OCI-LY7 (cell line): ENCODE measurements at regions not wholly inside any gene's neighbourhood (a gene's known extent, or its start where the extent isn't known, plus 50 kb on each side); places are given as distances from the start of the nearest gene placed in this dataset.

Experiments used
- BruUV-seq: library from RNA; stranded (reverse); fragments of 400-500 nt; replicated peaks from 2 replicates; lab custom pipeline; 2021; lab: Mats Ljungman, UMichigan
- CTCF ChIA-PET: fragments of 300-600 bp; sonication (Branson Sonifier 250); formaldehyde crosslinking; loops from one replicate; lab custom pipeline; 2022; ENCODE audit warnings: antibody characterized with exemption; ENCODE audit not compliant: unreplicated experiment; lab: Charles Lee
- POLR2A ChIA-PET: fragments of 300-600 bp; sonication (Branson Sonifier 250); formaldehyde crosslinking; loops from one replicate; lab custom pipeline; 2022; ENCODE audit warnings: antibody characterized with exemption; lab: Charles Lee
- DNase-seq: peaks from one replicate; pipeline ENCODE4 v3.0.0-alpha.2; 2015; ENCODE audit warnings: low spot score
- H2AFZ ChIP-seq: fragments of 200-600 bp; sonication (generic), shearing (Covaris generic); 2 replicates; pipeline ENCODE4 v1.6.1; 2014; ENCODE audit warnings: mild to moderate bottlenecking, antibody characterized with exemption, low read length, moderate library complexity
- H3K27ac ChIP-seq: fragments of 200-600 bp; sonication (generic); 2 replicates; pipeline ENCODE4 v1.5.1; 2014; ENCODE audit warnings: mixed run types, low read depth, mild to moderate bottlenecking, moderate library complexity, low read length, inconsistent platforms; ENCODE audit not compliant: poor library complexity, severe bottlenecking
- H3K36me3 ChIP-seq: fragments of 200-600 bp; sonication (generic); 2 replicates; pipeline ENCODE4 v1.6.1; 2014; ENCODE audit warnings: mild to moderate bottlenecking, antibody characterized with exemption, low read length, moderate library complexity, mixed read lengths; ENCODE audit not compliant: insufficient read depth
- H3K4me1 ChIP-seq: fragments of 200-600 bp; sonication (generic); 2 replicates; pipeline ENCODE4 v1.5.1; 2014; ENCODE audit warnings: mild to moderate bottlenecking, low read length; ENCODE audit not compliant: insufficient read depth, poor library complexity, severe bottlenecking
- H3K4me2 ChIP-seq: fragments of 200-600 bp; sonication (generic); 2 replicates; pipeline ENCODE4 v1.6.1; 2014; ENCODE audit warnings: mild to moderate bottlenecking, low read length
- H3K4me3 ChIP-seq: fragments of 200-600 bp; sonication (generic); 2 replicates; pipeline ENCODE4 v1.5.1; 2014; ENCODE audit warnings: mild to moderate bottlenecking, low read depth, low read length; ENCODE audit not compliant: poor library complexity, severe bottlenecking
- H3K79me2 ChIP-seq: fragments of 200-600 bp; sonication (generic); 2 replicates; pipeline ENCODE4 v1.6.1; 2016; ENCODE audit warnings: low read depth, mild to moderate bottlenecking, low read length, moderate library complexity, mixed read lengths; ENCODE audit not compliant: insufficient read depth
- H3K9me2 ChIP-seq: fragments of 200-600 bp; sonication (generic); 2 replicates; pipeline ENCODE4 v1.6.1; 2016; ENCODE audit warnings: mild to moderate bottlenecking, low read length, mixed read lengths; ENCODE audit not compliant: insufficient read depth
- H3K9me3 ChIP-seq: fragments of 200-600 bp; sonication (generic); 2 replicates; pipeline ENCODE4 v1.6.1; 2014; ENCODE audit warnings: mild to moderate bottlenecking, mixed run types, low read length, mixed read lengths
- H4K20me1 ChIP-seq: fragments of 200-600 bp; sonication (generic); 2 replicates; pipeline ENCODE4 v1.6.1; 2014; ENCODE audit warnings: mild to moderate bottlenecking, antibody characterized with exemption, low read length, moderate library complexity, mixed read lengths; ENCODE audit not compliant: insufficient read depth
- EZH2phosphoT487 ChIP-seq: fragments of 200-600 bp; sonication (generic); IDR thresholded peaks from 2 replicates; pipeline ENCODE4 v1.6.1; 2018; ENCODE audit warnings: low read depth, borderline replicate concordance, mild to moderate bottlenecking, mixed run types, antibody characterized with exemption, low read length, moderate library complexity, mixed read lengths
- intact Hi-C: fragments of 100-400 bp; cut with micrococcal nuclease; formaldehyde crosslinking; loops from one replicate; pipeline ENCODE4 v1.10.0; 2022; ENCODE audit not compliant: unreplicated experiment
- TF ChIP-seq, protein P1 (sequence below): fragments of 200-600 bp; sonication (generic); conservative IDR thresholded peaks from 2 replicates; pipeline ENCODE4 v1.5.1; 2014; ENCODE audit warnings: mild to moderate bottlenecking, antibody characterized with exemption, low read length, moderate library complexity, mixed read lengths

DNA sequence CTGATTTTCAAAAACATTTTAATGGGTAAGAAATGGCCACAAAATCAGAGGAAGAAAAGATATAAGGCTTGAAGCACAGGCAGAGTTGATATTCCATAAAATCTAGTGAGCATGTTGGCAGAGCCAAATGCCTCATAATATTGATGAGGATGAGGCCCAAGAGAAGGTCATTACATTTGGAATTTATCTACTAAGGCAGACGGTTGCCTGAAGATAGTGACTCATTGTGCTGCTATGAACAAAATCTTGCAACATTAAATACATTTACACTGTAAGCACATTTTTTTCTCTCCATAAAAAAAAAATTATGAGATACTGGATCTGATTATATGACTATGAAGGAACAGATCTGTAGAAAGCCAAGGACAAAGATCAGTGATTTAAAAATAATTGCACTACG is 881.4 kb upstream of the CHORDC1 start:
- POLR2A ChIA-PET: no interaction called here
- H3K4me1 ChIP-seq: no peaks in the 10 kb centered on the region
- H3K9me2 ChIP-seq: no peaks in the 10 kb centered on the region
- no peaks in the 10 kb centered on the region for H3K36me3 ChIP-seq
- no peak for TF ChIP-seq EZH2phosphoT487
- TF ChIP-seq, protein P1, sequence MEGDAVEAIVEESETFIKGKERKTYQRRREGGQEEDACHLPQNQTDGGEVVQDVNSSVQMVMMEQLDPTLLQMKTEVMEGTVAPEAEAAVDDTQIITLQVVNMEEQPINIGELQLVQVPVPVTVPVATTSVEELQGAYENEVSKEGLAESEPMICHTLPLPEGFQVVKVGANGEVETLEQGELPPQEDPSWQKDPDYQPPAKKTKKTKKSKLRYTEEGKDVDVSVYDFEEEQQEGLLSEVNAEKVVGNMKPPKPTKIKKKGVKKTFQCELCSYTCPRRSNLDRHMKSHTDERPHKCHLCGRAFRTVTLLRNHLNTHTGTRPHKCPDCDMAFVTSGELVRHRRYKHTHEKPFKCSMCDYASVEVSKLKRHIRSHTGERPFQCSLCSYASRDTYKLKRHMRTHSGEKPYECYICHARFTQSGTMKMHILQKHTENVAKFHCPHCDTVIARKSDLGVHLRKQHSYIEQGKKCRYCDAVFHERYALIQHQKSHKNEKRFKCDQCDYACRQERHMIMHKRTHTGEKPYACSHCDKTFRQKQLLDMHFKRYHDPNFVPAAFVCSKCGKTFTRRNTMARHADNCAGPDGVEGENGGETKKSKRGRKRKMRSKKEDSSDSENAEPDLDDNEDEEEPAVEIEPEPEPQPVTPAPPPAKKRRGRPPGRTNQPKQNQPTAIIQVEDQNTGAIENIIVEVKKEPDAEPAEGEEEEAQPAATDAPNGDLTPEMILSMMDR: no peak
- intact Hi-C loops: no loop called here
- DNase-seq: no peak
- no peaks in the 10 kb centered on the region for H3K79me2 ChIP-seq
- no peaks in the 10 kb centered on the region for H3K9me3 ChIP-seq
- CTCF ChIA-PET: no interaction called here
- no peaks in the 10 kb centered on the region for H4K20me1 ChIP-seq
- no peak overlapping the region for H2AFZ ChIP-seq
- no peak overlapping the region for H3K27ac ChIP-seq
- H3K4me2 ChIP-seq: no peak overlapping the region
- H3K4me3 ChIP-seq: no peak overlapping the region
- BruUV-seq: no TSS peak

GRCh38 chr11:91100427-91100826 is 877.6 kb upstream of the CHORDC1 start:
- H3K4me1 ChIP-seq: no peaks in the 10 kb centered on the region
- DNase-seq: no peak
- H3K79me2 ChIP-seq: no peaks in the 10 kb centered on the region
- no TSS peak for BruUV-seq
- H3K4me3 ChIP-seq: no peak overlapping the region
- no peaks in the 10 kb centered on the region for H3K36me3 ChIP-seq
- intact Hi-C loops: no loop called here
- ChIA-PET POLR2A (no interaction called here), CTCF (no interaction called here)
- no peak for TF ChIP-seq EZH2phosphoT487
- TF ChIP-seq, protein P1: no peak
- H3K27ac ChIP-seq: no peak overlapping the region
- no peaks in the 10 kb centered on the region for H4K20me1 ChIP-seq
- H3K9me3 ChIP-seq: no peaks in the 10 kb centered on the region
- no peak overlapping the region for H2AFZ ChIP-seq
- no peaks in the 10 kb centered on the region for H3K9me2 ChIP-seq
- H3K4me2 ChIP-seq: no peak overlapping the region

- H3K27ac ChIP-seq: no peak overlapping the region
- H3K4me3 ChIP-seq: no peak overlapping the region
- CTCF ChIA-PET: no interaction called here
- no TSS peak for BruUV-seq
- POLR2A ChIA-PET: interaction anchor here (0.5 kb wide), 2 partner anchors 8 to 600 kb away, joined by 3 read pairs; no protein-coding TSS in a partner anchor
- no peaks in the 10 kb centered on the region for H3K79me2 ChIP-seq
- no peaks in the 10 kb centered on the region for H4K20me1 ChIP-seq
- no peak for TF ChIP-seq EZH2phosphoT487
- TF ChIP-seq, protein P1: no peak
- no peaks in the 10 kb centered on the region for H3K36me3 ChIP-seq
- no peak overlapping the region for H2AFZ ChIP-seq
- no peak for DNase-seq
- no peaks in the 10 kb centered on the region for H3K9me2 ChIP-seq
- intact Hi-C loops: no loop called here
- no peaks in the 10 kb centered on the region for H3K9me3 ChIP-seq
- no peak overlapping the region for H3K4me2 ChIP-seq
- no peaks in the 10 kb centered on the region for H3K4me1 ChIP-seq
Observed at GRCh38 chr11:91097083-91097482, 874.2 kb upstream of the CHORDC1 start.
